ENCODE measurements at regions not wholly inside any gene's neighbourhood (a gene's known extent, or its start where the extent isn't known, plus 50 kb on each side); places are given as distances from the start of the nearest gene placed in this dataset.

- no peak overlapping the region for H3K4me2 ChIP-seq
- no peaks in the 10 kb centered on the region for H3K27me3 ChIP-seq (ENCODE audit: insufficient read depth)
- POLR2A ChIA-PET: no interaction called here
- H3K9me3 ChIP-seq: no peaks in the 10 kb centered on the region
- no peaks in the 10 kb centered on the region for H3F3A ChIP-seq (replicated peaks; ENCODE audit: insufficient read depth)
- no peak overlapping the region for H3K27ac ChIP-seq (ENCODE audit: low read depth in 2 of 2, low read length in 1 of 2)
- DNase-seq: no peak
- no peak overlapping the region for H3K4me3 ChIP-seq (ENCODE audit: low read depth in 2 of 2, low read length in 1 of 2)
- no peak for TF ChIP-seq RCOR1 (IDR thresholded peaks at IDR 0.05; ENCODE audit: low read length)
- no peak for TF ChIP-seq NRF1 (IDR thresholded peaks at IDR 0.05; ENCODE audit: low read depth, low read length)
- TF ChIP-seq PBX3 (IDR thresholded peaks at IDR 0.05): no peak
- H3K36me3 ChIP-seq (replicated peaks in 1 of 2; ENCODE audit: control insufficient read depth in 1 of 2, insufficient read depth in 2 of 2, low read length in 1 of 2): no peaks in the 10 kb centered on the region
- no peaks in the 10 kb centered on the region for H3K9me2 ChIP-seq
- H3K4me1 ChIP-seq (ENCODE audit: control insufficient read depth in 1 of 2, insufficient read depth in 2 of 2, low read depth in 1 of 2, low read length in 1 of 2): peaks cover 0 to 10% of the 10 kb centered on the region in 2 experiments; a peak in 1 of 4 replicates
- H3K9ac ChIP-seq: no peak overlapping the region
- CTCF ChIA-PET: interaction anchor here (0.6 to 1.3 kb wide), 2 partner anchors 28 to 93 kb away, joined by 3 to 4 read pairs; no protein-coding TSS in a partner anchor
- no peaks in the 10 kb centered on the region for H4K20me1 ChIP-seq (ENCODE audit: insufficient read depth)
- WGBS (ENCODE audit: low lambda C conversion rate): 33% methylated on average over 10 of the region's 10 CpGs
- H3K79me2 ChIP-seq (ENCODE audit: insufficient read depth): no peaks in the 10 kb centered on the region
- no peak overlapping the region for H2AFZ ChIP-seq (ENCODE audit: low read depth)
Observed at GRCh38 chr2:2758793-2759367, 427.8 kb upstream of the MYT1L start.

DNA sequence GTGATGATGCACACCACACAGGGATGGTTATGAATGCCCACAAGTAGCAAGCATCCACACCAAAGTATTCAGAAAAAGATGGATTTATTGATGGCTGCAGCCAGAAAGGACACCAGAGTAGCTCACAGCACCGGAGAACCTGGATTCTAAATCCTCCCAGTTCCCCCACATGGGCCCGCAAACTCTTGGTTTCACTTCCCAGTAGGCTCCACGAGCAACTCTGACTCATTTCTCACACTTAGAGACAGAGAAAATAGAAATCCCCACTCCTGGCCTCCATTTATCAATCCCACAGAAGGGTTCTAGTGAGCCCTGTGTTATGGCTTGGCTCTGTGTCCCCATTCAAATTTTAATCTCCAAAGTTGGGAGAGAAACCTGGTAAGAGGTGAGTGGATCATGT, 426.7 kb upstream of the MYT1L start:
- H2AFZ ChIP-seq (ENCODE audit: low read depth): no peak overlapping the region
- no peaks in the 10 kb centered on the region for H3K36me3 ChIP-seq (replicated peaks in 1 of 2; ENCODE audit: control insufficient read depth in 1 of 2, insufficient read depth in 2 of 2, low read length in 1 of 2)
- TF ChIP-seq SIN3A (IDR thresholded peaks at IDR 0.05; ENCODE audit: borderline replicate concordance, low read depth, low read length): no peak
- TF ChIP-seq NRF1 (IDR thresholded peaks at IDR 0.05; ENCODE audit: low read depth, low read length): no peak
- no peak for TF ChIP-seq EP300 (IDR thresholded peaks at IDR 0.05; ENCODE audit: borderline replicate concordance in 1 of 2, low read depth in 1 of 2, low read length in 1 of 2)
- TF ChIP-seq MXI1 (IDR thresholded peaks at IDR 0.05; ENCODE audit: low read depth, low read length): no peak
- no peak for TF ChIP-seq ZBTB33 (IDR thresholded peaks at IDR 0.05; ENCODE audit: borderline replicate concordance, low read depth)
- no peak for TF ChIP-seq EZH2phosphoT487 (IDR thresholded peaks at IDR 0.05; ENCODE audit: borderline replicate concordance, low read depth)
- WGBS (ENCODE audit: low lambda C conversion rate): 26% methylated on average over 3 of the region's 3 CpGs
- H4K20me1 ChIP-seq (ENCODE audit: insufficient read depth): no peaks in the 10 kb centered on the region
- no peak overlapping the region for H3K9ac ChIP-seq
- no peaks in the 10 kb centered on the region for H3K9me2 ChIP-seq
- ChIA-PET POLR2A (interaction anchor here (0.6 kb wide), 1 partner anchor 17 kb away, joined by 7 read pairs; no protein-coding TSS in a partner anchor), CTCF (no interaction called here)
- no peaks in the 10 kb centered on the region for H3K27me3 ChIP-seq (ENCODE audit: insufficient read depth)
- no peaks in the 10 kb centered on the region for H3K9me3 ChIP-seq
- H3K79me2 ChIP-seq (ENCODE audit: insufficient read depth): no peaks in the 10 kb centered on the region
- no peaks in the 10 kb centered on the region for H3F3A ChIP-seq (replicated peaks; ENCODE audit: insufficient read depth)
- H3K4me1 ChIP-seq (ENCODE audit: control insufficient read depth in 1 of 2, insufficient read depth in 2 of 2, low read depth in 1 of 2, low read length in 1 of 2): no peaks in the 10 kb centered on the region; a peak in 1 of 4 replicates
- H3K27ac ChIP-seq (ENCODE audit: low read depth in 2 of 2, low read length in 1 of 2): no peak overlapping the region
- H3K4me2 ChIP-seq: no peak overlapping the region
- H3K4me3 ChIP-seq (ENCODE audit: low read depth in 2 of 2, low read length in 1 of 2): no peak overlapping the region
- DNase-seq: no peak
